ENCODE measurements at regions not wholly inside any gene's neighbourhood (a gene's known extent, or its start where the extent isn't known, plus 50 kb on each side); places are given as distances from the start of the nearest gene placed in this dataset.

DNA sequence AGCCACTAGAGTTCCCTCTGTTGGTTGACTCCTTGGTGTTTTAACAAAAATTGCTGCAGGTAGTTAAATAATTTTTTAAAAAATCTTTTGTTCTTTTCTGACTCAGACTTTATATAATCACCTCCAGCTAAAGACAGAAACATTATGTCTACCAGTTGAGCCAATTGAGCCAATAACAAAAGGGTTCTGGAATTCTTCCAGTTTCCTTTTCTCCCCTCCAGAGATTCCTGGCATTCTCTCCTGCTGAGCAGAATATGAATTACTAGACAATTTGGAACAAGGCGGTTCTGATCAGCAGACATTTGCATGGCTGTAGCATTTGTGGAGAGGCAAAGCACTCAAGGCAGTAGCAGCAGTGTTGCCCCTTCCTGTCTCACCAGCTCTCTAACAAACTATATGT lies 144.0 kb upstream of the SLC35B3 start:
- no TSS peak for BruUV-seq (replicated peaks)
- TF ChIP-seq SIN3A (IDR thresholded peaks at IDR 0.05; ENCODE audit: borderline replicate concordance, insufficient read depth, low read depth, low read length) (no peak), POLR2AphosphoS5 (IDR thresholded peaks at IDR 0.05; ENCODE audit: low read depth, low read length) (no peak), TCF7L2 (IDR thresholded peaks at IDR 0.05; ENCODE audit: low read depth, low read length) (no peak)
- TF ChIP-seq, protein P1, sequence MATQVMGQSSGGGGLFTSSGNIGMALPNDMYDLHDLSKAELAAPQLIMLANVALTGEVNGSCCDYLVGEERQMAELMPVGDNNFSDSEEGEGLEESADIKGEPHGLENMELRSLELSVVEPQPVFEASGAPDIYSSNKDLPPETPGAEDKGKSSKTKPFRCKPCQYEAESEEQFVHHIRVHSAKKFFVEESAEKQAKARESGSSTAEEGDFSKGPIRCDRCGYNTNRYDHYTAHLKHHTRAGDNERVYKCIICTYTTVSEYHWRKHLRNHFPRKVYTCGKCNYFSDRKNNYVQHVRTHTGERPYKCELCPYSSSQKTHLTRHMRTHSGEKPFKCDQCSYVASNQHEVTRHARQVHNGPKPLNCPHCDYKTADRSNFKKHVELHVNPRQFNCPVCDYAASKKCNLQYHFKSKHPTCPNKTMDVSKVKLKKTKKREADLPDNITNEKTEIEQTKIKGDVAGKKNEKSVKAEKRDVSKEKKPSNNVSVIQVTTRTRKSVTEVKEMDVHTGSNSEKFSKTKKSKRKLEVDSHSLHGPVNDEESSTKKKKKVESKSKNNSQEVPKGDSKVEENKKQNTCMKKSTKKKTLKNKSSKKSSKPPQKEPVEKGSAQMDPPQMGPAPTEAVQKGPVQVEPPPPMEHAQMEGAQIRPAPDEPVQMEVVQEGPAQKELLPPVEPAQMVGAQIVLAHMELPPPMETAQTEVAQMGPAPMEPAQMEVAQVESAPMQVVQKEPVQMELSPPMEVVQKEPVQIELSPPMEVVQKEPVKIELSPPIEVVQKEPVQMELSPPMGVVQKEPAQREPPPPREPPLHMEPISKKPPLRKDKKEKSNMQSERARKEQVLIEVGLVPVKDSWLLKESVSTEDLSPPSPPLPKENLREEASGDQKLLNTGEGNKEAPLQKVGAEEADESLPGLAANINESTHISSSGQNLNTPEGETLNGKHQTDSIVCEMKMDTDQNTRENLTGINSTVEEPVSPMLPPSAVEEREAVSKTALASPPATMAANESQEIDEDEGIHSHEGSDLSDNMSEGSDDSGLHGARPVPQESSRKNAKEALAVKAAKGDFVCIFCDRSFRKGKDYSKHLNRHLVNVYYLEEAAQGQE (IDR thresholded peaks at IDR 0.05; ENCODE audit: insufficient read depth in 1 of 2, low read depth in 2 of 2, low read length in 1 of 2): no peak
- TF ChIP-seq, protein P2, sequence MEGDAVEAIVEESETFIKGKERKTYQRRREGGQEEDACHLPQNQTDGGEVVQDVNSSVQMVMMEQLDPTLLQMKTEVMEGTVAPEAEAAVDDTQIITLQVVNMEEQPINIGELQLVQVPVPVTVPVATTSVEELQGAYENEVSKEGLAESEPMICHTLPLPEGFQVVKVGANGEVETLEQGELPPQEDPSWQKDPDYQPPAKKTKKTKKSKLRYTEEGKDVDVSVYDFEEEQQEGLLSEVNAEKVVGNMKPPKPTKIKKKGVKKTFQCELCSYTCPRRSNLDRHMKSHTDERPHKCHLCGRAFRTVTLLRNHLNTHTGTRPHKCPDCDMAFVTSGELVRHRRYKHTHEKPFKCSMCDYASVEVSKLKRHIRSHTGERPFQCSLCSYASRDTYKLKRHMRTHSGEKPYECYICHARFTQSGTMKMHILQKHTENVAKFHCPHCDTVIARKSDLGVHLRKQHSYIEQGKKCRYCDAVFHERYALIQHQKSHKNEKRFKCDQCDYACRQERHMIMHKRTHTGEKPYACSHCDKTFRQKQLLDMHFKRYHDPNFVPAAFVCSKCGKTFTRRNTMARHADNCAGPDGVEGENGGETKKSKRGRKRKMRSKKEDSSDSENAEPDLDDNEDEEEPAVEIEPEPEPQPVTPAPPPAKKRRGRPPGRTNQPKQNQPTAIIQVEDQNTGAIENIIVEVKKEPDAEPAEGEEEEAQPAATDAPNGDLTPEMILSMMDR (IDR thresholded peaks at IDR 0.05): no peak
- Histone ChIP-seq H3K27me3 (ENCODE audit: control insufficient read depth, insufficient read depth, low read length) (no peaks in the 10 kb centered on the region), H3K36me3 (ENCODE audit: control insufficient read depth, insufficient read depth, low read length) (no peaks in the 10 kb centered on the region), H3K4me1 (ENCODE audit: control insufficient read depth, insufficient read depth, low read length) (no peaks in the 10 kb centered on the region), H3K27ac (ENCODE audit: low read length) (no peak overlapping the region), H3K4me3 (ENCODE audit: low read depth in 2 of 2, low read length in 2 of 2) (no peak overlapping the region), H3K9me3 (ENCODE audit: control insufficient read depth, insufficient read depth, low read depth, low read length) (no peaks in the 10 kb centered on the region)
- DNase-seq (ENCODE audit: low read depth, low spot score): no peak
- intact Hi-C loops (cut with micrococcal nuclease; ENCODE audit: unreplicated experiment): no loop called here
- in situ Hi-C loops (cut with HindIII; ENCODE audit: low pct_unique_long_range_greater_than_20kb, low sequenced_read_pairs): no loop called here
- ATAC-seq: no peak
- POLR2A ChIA-PET: no interaction called here
- CTCF ChIA-PET: no interaction called here

DNA sequence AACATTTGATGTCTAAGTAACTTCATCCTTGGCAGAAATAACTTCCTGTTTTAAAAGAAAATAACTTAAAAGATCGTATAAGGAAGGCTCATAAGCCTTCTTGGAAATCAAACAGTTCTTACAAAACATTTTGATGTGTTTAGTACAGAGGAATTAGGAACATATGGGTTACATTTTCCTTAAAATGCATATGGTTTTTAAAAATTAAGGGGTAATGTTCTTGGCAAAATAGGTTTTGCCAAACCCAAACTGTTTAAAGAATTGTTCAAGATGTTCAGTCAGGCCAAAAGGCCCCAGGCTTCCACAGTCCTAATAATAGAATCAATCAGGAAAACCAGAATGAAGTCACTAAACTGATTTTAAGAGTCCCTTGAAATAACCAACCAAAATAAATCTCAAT lies 142.7 kb upstream of the SLC35B3 start:
- DNase-seq (ENCODE audit: low read depth, low spot score) (no peak), ATAC-seq (no peak)
- Histone ChIP-seq H3K9me3 (ENCODE audit: control insufficient read depth, insufficient read depth, low read depth, low read length) (no peaks in the 10 kb centered on the region), H3K27me3 (ENCODE audit: control insufficient read depth, insufficient read depth, low read length) (no peaks in the 10 kb centered on the region), H3K27ac (ENCODE audit: low read length) (no peak overlapping the region), H3K4me3 (ENCODE audit: low read depth in 2 of 2, low read length in 2 of 2) (no peak overlapping the region), H3K36me3 (ENCODE audit: control insufficient read depth, insufficient read depth, low read length) (no peaks in the 10 kb centered on the region), H3K4me1 (ENCODE audit: control insufficient read depth, insufficient read depth, low read length) (no peaks in the 10 kb centered on the region)
- POLR2A ChIA-PET: no interaction called here
- intact Hi-C loops (cut with micrococcal nuclease; ENCODE audit: unreplicated experiment): no loop called here
- CTCF ChIA-PET: no interaction called here
- TF ChIP-seq POLR2AphosphoS5 (IDR thresholded peaks at IDR 0.05; ENCODE audit: low read depth, low read length) (no peak), TCF7L2 (IDR thresholded peaks at IDR 0.05; ENCODE audit: low read depth, low read length) (no peak), SIN3A (IDR thresholded peaks at IDR 0.05; ENCODE audit: borderline replicate concordance, insufficient read depth, low read depth, low read length) (no peak)
- TF ChIP-seq, protein P1 (IDR thresholded peaks at IDR 0.05; ENCODE audit: insufficient read depth in 1 of 2, low read depth in 2 of 2, low read length in 1 of 2): no peak
- TF ChIP-seq, protein P2 (IDR thresholded peaks at IDR 0.05): no peak
- in situ Hi-C loops (cut with HindIII; ENCODE audit: low pct_unique_long_range_greater_than_20kb, low sequenced_read_pairs): no loop called here
- BruUV-seq (replicated peaks): no TSS peak

Data from Panc1 (cell line).